Breast epithelium (tissue), 3 donors: ENCODE measurements at regions not wholly inside any gene's neighbourhood (a gene's known extent, or its start where the extent isn't known, plus 50 kb on each side); places are given as distances from the start of the nearest gene placed in this dataset.

Experiments
- POLR2AphosphoS5 ChIP-seq, 3 donors: sonication (generic); formaldehyde crosslinking; IDR thresholded peaks; one replicate each; pipeline ENCODE4 v1.6.1; 2017; ENCODE audit warnings: antibody characterized with exemption in 3 of 3
- TF ChIP-seq, protein P1 (sequence below), 3 donors: fragments of 450-650 bp; IDR thresholded peaks; one replicate each; pipeline ENCODE4 v1.5.1; 2016 to 2017; ENCODE audit warnings: antibody characterized with exemption in 3 of 3, mild to moderate bottlenecking in 3 of 3, moderate library complexity in 3 of 3

- TF ChIP-seq, protein P1, sequence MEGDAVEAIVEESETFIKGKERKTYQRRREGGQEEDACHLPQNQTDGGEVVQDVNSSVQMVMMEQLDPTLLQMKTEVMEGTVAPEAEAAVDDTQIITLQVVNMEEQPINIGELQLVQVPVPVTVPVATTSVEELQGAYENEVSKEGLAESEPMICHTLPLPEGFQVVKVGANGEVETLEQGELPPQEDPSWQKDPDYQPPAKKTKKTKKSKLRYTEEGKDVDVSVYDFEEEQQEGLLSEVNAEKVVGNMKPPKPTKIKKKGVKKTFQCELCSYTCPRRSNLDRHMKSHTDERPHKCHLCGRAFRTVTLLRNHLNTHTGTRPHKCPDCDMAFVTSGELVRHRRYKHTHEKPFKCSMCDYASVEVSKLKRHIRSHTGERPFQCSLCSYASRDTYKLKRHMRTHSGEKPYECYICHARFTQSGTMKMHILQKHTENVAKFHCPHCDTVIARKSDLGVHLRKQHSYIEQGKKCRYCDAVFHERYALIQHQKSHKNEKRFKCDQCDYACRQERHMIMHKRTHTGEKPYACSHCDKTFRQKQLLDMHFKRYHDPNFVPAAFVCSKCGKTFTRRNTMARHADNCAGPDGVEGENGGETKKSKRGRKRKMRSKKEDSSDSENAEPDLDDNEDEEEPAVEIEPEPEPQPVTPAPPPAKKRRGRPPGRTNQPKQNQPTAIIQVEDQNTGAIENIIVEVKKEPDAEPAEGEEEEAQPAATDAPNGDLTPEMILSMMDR (IDR thresholded peaks at IDR 0.05), result no peak
- no peak for TF ChIP-seq POLR2AphosphoS5 (IDR thresholded peaks at IDR 0.05)
Measured at GRCh38 chr4:151860561-151861093, 99.8 kb upstream of the GATB start.
